Motor neuron (in vitro differentiated cells): ENCODE measurements at regions not wholly inside any gene's neighbourhood (a gene's known extent, or its start where the extent isn't known, plus 50 kb on each side); places are given as distances from the start of the nearest gene placed in this dataset.

ENCODE experiments used
- ATAC-seq, 8 experiments: fragments of 200-7000 bp; cut with Tn5 transposase; replicated peaks in 6 of 8; 2 replicates each; pipeline ENCODE4 v1.8.0; 2021; ENCODE audit warnings: mild to moderate bottlenecking in 8 of 8, moderate library complexity in 8 of 8
- H3K27ac ChIP-seq, 2 donors: fragments of 250-450 bp; sonication (Bioruptor Pico); 2 replicates each; pipeline ENCODE4 v1.9.0; 2021; ENCODE audit warnings: antibody characterized with exemption in 2 of 2, mild to moderate bottlenecking in 2 of 2, moderate library complexity in 1 of 2
- H3K4me1 ChIP-seq, 2 donors: fragments of 250-450 bp; sonication (Bioruptor Pico); replicated peaks in 1 of 2; 2 replicates each; pipeline ENCODE4 v1.6.1; 2021; ENCODE audit warnings: antibody characterized with exemption in 2 of 2, mild to moderate bottlenecking in 2 of 2, moderate library complexity in 1 of 2
- H3K4me3 ChIP-seq, 5 donors: fragments of 250-450 bp; sonication (Bioruptor Pico); 2 replicates each; pipeline ENCODE4 v1.9.0; 2021; ENCODE audit warnings: antibody characterized with exemption in 5 of 5, mild to moderate bottlenecking in 5 of 5, moderate library complexity in 4 of 5
- WGBS, 10 experiments: fragments of 450-650 bp; shearing (Covaris generic); methylation state at CpG; one replicate each; pipeline ENCODE4 v1.0.0; 2022; 5-methylcytosine and 5-hydroxymethylcytosine counted together
- in situ Hi-C, 9 experiments: fragments of 400-800 bp; cut with MboI; loops; one replicate each; pipeline ENCODE4 v1.15.0; 2021; ENCODE audit warnings: low sequenced_read_pairs in 9 of 9, low pct_unique_long_range_greater_than_20kb in 2 of 9; ENCODE audit not compliant: unreplicated experiment in 9 of 9

DNA sequence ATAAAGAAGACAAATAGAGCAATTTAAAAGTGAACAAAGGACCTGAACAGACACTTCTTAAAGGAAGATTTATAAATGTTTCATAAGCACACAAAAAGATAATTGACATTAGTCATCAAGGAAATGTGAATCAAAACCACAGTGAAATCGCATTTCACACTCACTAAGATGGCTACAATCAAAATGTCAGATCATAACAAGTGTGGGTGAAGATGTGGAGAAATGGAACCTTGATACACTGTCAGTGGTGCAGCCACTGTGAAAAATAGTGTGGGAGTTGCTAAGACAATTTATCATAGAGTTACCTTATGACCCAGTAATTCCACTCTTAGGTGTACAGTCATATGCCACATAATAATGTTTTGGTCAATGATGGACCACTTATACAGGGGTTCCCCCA lies 54.5 kb upstream of the HTR4 start:
- Histone ChIP-seq H3K27ac (no peak overlapping the region), H3K4me3 (no peak overlapping the region), H3K4me1 (no peaks in the 10 kb centered on the region)
- no peak for ATAC-seq
- in situ Hi-C loops: loop anchor here in 2 of 9 experiments (25.0 kb wide), 1 partner anchor 522 kb away; no protein-coding TSS in a partner anchor
- 23 to 100% (median 71%) methylated on average over 1 of the region's 1 CpG; no CpG with 5 or more reads in 3 of the 10 experiments for WGBS, 10 experiments

DNA sequence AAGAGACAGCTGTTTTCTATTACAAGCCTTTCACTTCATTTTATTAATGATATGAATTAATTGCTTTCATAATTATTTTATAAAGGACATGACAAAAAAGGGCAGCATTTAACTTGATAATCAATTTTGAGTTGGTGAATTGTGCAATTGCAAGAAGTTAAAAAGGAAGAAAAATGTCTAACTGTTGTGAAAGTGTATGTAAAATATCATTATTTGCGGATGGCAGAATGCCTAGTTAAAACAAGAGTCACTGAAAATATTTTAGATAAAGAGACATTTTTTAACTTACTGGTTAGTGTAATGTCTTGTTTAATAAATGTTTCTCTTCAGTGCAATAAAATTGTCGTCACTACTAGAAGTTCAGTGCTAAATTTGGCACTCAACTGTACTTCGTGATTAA lies 57.6 kb upstream of the HTR4 start:
- no peak overlapping the region for H3K27ac ChIP-seq
- no peaks in the 10 kb centered on the region for H3K4me1 ChIP-seq
- 9 to 100% (median 94%) methylated on average over 2 to 3 of the region's 3 CpGs; no CpG with 5 or more reads in 1 of the 10 experiments for WGBS, 10 experiments
- ATAC-seq: no peak
- in situ Hi-C loops: loop anchor here in 2 of 9 experiments (25.0 kb wide), 1 partner anchor 525 kb away; no protein-coding TSS in a partner anchor
- no peak overlapping the region for H3K4me3 ChIP-seq

DNA sequence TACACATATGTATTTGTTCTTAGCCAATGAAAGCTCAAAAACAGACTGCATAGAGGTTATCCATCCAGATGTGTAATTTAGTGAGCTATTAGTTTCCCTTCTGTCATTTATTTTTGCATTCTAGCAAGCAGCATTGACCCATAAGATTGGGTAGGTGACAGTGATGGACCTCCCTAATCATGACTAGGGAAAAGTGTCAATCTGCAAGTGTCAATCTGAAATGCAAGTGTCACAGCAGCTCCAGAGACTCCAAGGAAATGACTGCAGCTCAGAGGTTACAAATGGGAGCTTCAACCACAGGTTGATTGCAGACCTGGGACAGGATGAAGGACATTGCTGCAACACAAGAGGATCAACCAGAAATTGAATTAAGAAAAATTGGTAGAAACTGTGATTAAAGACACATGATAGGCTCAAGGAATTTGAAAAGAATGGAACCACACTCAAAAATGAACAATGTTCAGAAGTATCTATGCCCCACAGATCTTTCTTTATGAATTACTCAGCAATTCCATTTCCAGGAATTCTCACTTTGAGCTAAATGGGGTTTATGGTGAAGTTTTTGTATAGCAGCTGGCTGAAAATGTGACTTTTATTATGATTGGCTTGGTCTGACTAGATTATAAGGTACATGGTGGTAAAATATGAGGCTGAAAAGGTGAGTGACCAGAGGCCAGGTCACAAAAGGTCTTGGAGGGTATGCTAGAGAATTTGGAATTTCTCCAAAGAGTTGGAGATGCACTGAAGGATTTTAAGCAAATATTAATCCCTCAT lies 59.6 kb upstream of the HTR4 start:
- H3K4me1 ChIP-seq: no peaks in the 10 kb centered on the region
- ATAC-seq: no peak
- no peak overlapping the region for H3K4me3 ChIP-seq
- in situ Hi-C loops: loop anchor here in 2 of 9 experiments (25.0 kb wide), 1 partner anchor 527 kb away; no protein-coding TSS in a partner anchor
- H3K27ac ChIP-seq: no peak overlapping the region

DNA sequence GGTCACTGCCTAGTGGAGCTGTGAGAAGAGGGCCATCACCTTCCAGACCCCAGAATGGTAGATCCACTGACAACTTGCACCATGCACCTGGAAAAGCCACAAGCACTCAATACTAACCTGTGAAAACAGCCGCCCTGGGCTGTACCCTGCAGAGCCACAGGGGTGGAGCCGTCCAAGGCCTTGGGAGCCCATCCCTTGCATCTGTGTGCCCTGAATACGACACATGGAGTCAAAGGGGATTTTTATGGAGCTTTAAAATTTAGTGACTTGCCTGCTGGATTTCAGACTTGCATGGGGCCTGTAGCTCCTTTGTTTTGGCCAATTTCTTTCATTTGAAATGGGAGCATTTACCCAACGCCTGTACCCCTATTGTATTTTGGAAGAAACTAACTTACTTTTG lies 62.4 kb upstream of the HTR4 start:
- in situ Hi-C loops: loop anchor here in 2 of 9 experiments (25.0 kb wide), 1 partner anchor 529 kb away; no protein-coding TSS in a partner anchor
- 40 to 80% (median 78%) methylated on average over 1 to 4 of the region's 4 CpGs; no CpG with 5 or more reads in 5 of the 10 experiments for WGBS, 10 experiments
- Histone ChIP-seq H3K4me1 (no peaks in the 10 kb centered on the region), H3K27ac (no peak overlapping the region), H3K4me3 (no peak overlapping the region)
- peak in 1 of 8 experiments; percentile 38 for ATAC-seq

DNA sequence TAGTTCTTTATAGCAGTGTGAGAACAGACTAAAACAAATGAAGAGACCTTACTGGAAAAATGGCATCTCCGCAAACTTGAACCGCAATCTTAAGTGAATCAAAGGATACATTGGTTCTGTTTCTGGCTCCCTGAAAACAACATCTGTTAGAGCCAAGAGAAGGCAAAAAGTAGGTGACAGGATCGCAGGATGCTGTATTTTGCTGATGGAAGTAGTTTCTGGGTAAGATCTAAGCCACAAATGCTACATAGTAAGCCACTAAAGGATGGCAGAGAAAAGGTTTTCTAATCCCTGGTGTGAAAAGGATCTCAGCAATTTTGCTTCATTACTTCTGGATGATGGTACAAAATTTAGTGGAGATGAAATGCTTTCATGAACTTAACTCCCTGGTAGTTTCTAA lies 63.3 kb upstream of the HTR4 start:
- in situ Hi-C loops: loop anchor here in 2 of 9 experiments (25.0 kb wide), 1 partner anchor 530 kb away; no protein-coding TSS in a partner anchor
- no peak overlapping the region for H3K27ac ChIP-seq
- no peak for ATAC-seq
- H3K4me3 ChIP-seq: no peak overlapping the region
- H3K4me1 ChIP-seq: no peaks in the 10 kb centered on the region
- WGBS, 10 experiments: 17 to 100% (median 94%) methylated on average over 1 to 3 of the region's 3 CpGs; no CpG with 5 or more reads in 2 of the 10 experiments

DNA sequence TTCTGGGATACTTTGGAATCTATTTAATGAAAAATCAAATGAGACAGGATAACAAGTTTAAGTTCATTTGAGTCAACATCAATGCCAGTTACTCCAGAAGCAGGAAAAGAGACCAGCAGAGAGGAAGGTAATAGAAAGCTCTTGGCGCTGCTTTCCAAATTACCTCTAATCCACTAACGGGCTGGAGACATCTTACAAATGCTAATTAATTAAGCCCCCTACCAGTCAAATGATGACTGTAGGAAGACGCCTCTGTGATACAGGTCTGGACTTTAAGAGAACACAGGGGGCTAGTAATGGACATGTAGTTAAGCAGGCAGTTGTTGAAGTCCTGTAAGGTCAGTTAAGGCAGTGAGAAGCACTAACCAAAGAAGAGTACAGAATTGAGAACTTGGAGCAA lies 65.3 kb upstream of the HTR4 start:
- Histone ChIP-seq H3K4me1 (no peaks in the 10 kb centered on the region), H3K27ac (no peak overlapping the region), H3K4me3 (no peak overlapping the region)
- in situ Hi-C loops: loop anchor here in 2 of 9 experiments (10.0 to 25.0 kb wide), 2 partner anchors 275 to 532 kb away; no protein-coding TSS in a partner anchor
- no peak for ATAC-seq
- 0 to 100% (median 41%) methylated on average over 1 to 3 of the region's 3 CpGs for WGBS, 10 experiments

DNA sequence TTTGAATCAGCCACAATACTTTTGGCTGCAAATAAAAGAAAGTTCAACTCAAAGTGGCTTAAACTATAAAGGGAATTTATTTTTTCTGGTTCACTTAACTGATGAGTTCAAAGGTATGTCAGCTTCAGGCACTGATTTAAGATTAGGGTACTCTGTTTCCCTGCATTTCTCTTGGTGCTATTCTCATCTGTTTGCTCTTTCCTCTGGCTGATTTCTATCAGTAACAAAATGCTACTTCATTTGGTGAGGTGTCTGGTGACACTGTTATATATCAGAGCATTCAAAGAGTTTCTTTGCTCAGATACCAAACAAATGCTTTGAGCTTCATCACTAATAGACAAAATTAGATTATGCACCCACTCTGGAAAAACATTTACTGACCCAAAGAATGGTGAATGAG lies 65.9 kb upstream of the HTR4 start:
- Histone ChIP-seq H3K27ac (no peak overlapping the region), H3K4me3 (no peak overlapping the region), H3K4me1 (no peaks in the 10 kb centered on the region)
- no peak for ATAC-seq
- in situ Hi-C loops: loop anchor here in 2 of 9 experiments (10.0 to 25.0 kb wide), 2 partner anchors 275 to 533 kb away; no protein-coding TSS in a partner anchor

DNA sequence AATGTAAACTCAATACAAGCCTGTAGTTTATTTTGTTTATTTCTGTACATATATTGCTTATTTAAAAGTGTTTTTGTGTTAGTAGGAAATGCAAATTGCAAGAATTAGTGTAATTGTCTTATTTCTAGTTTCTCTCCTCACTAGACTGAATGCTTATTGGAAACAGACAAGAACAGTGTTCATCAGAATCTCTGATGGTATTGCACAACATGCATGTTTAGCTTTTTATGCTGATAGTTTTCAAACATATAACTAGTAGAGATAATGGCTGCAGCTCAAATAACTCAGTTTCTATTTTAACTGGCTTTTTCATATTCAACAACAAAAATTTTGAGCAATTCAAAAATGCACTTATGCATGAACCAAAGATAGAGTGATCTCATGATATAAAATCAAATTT lies 68.8 kb upstream of the HTR4 start:
- ATAC-seq: no peak
- in situ Hi-C loops: loop anchor here in 2 of 9 experiments (10.0 to 25.0 kb wide), 2 partner anchors 278 to 536 kb away; no protein-coding TSS in a partner anchor
- no peak overlapping the region for H3K4me3 ChIP-seq

DNA sequence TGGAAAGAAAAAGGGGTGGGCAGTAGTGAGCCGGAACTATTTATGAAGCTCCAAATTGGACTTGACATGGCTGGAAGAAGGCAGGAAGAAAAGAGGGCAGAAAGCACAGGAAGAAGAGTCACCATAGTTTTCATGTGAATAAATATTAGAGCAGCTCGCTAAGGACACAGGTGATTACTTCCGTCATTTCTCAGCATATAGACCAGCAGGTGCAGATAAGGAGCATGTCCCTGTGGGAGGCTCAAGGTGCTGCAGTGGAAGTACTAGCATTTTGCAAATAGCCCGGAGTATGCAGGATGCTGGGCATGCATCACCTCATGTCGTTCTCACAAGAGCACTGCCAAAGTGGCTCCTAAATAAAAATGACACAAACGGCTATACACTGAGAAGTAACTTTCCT lies 71.3 kb upstream of the HTR4 start:
- ATAC-seq: no peak
- Histone ChIP-seq H3K27ac (no peak overlapping the region), H3K4me1 (no peaks in the 10 kb centered on the region), H3K4me3 (no peak overlapping the region)
- in situ Hi-C loops: loop anchor here (10.0 to 25.0 kb wide), 7 partner anchors 281 to 837 kb away; partner anchors contain the start of genes AFAP1L1 (in 6 of the 9) and CSNK1A1 (in 3 of the 9)
- WGBS, 10 experiments: 54 to 100% (median 86%) methylated on average over 2 to 6 of the region's 6 CpGs; no CpG with 5 or more reads in 1 of the 10 experiments

More for the DNA sequence above, 68.8 kb upstream of the HTR4 start:
- no peaks in the 10 kb centered on the region for H3K4me1 ChIP-seq
- H3K27ac ChIP-seq: no peak overlapping the region

DNA sequence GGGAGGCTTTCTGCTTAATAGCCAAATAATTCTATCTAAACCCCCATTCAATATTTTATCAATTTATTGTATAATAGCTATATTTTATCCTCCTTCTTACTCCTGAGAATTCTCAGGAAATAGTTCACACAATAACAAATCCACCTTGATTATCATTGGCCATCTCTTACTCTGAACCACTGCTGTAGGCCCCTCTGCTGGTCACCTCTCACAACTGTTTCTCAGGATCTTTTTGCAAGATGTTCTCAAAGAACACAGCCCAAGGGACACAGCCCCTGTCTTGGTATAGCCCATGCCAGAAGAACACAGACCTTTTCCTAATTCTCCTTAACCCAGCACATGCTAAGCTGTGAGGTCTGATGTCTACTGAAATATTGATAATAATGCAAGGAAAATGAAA lies 74.9 kb upstream of the HTR4 start:
- no peaks in the 10 kb centered on the region for H3K4me1 ChIP-seq
- H3K4me3 ChIP-seq: no peak overlapping the region
- in situ Hi-C loops: loop anchor here (10.0 to 25.0 kb wide), 7 partner anchors 284 to 833 kb away; partner anchors contain the start of genes AFAP1L1 (in 6 of the 9) and CSNK1A1 (in 3 of the 9)
- no peak overlapping the region for H3K27ac ChIP-seq
- ATAC-seq: peak in 3 of 8 experiments; percentile 26 to 54 (median 31)

DNA sequence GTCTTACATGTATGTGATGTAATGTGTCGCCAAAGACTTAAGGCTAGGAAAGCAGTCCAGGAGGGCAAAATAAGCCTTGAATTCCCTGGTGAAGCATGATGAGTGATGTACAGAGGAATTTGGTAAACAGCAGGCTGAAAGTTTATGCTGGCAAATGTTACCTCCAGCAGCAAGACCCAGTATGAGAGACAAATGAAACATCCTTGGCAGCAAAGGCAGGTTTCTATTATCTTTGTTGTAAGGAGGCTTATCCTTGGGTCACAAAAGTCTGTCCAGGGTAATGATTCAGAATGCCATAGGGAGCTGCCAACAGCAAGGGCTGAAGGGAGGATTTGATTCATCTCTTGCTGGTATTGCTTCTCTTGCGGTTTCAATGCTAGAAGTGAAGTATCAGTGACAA lies 75.9 kb upstream of the HTR4 start:
- Histone ChIP-seq H3K27ac (no peak overlapping the region), H3K4me1 (no peaks in the 10 kb centered on the region), H3K4me3 (no peak overlapping the region)
- 0 to 100% (median 70%) methylated on average over 1 to 2 of the region's 2 CpGs; no CpG with 5 or more reads in 4 of the 10 experiments for WGBS, 10 experiments
- ATAC-seq: no peak
- in situ Hi-C loops: loop anchor here (10.0 to 25.0 kb wide), 10 partner anchors 265 to 832 kb away; partner anchors contain the start of genes AFAP1L1 (in 6 of the 9) and CSNK1A1 (in 3 of the 9)

DNA sequence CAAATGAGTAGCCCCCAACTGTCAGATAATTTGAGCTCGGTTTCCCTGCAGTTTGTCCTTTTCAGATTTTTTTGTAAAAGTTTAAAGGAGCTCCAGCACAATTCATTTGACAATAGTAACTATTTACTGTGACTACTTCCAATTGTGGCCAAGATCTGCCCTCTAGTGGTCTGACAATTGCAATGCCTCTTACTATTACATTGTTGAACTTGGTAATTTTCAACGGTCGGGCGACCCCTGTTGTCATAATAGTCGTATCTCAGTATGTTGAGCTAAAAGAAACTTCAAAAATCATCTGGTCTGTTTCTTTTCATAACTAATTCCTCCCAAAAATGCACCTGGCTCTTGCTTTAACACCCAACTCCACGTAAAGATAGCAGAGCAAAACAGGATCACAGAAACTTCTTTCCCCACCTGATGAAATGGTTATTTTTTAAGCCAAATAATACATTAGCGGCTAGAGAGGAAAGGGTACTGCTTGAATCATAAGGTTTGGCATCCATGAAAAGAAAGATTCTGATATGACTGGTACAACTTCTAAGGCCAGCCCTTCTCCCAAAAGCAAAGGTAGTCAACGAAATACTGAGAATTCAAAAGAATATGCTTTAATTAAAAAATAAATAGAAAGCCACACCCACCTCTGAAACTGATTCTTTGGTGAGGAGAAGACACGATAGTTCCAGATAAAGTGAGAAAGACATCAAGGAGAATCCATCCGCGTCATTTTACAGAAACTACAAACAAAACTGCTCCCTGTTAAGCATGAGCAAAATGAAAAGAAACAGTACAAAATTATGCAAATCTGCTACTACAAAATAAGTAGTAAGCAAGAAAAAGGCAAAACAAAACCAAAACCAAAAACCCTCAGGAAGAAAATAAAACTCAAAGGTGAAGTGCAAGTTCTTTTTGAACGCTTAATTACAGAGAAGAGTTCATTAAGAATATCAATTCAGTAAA lies 76.9 kb upstream of the HTR4 start:
- Histone ChIP-seq H3K4me3 (no peak overlapping the region), H3K4me1 (no peaks in the 10 kb centered on the region), H3K27ac (no peak overlapping the region)
- ATAC-seq: peak; percentile 77 to 91 (median 86)
- in situ Hi-C loops: loop anchor here (10.0 to 25.0 kb wide), 10 partner anchors 264 to 831 kb away; partner anchors contain the start of genes AFAP1L1 (in 6 of the 9) and CSNK1A1 (in 3 of the 9)
- 7 to 65% (median 34%) methylated on average over 5 to 12 of the region's 12 CpGs for WGBS, 10 experiments
